ENCODE measurements at regions not wholly inside any gene's neighbourhood (a gene's known extent, or its start where the extent isn't known, plus 50 kb on each side); places are given as distances from the start of the nearest gene placed in this dataset.

GRCh38 chrX:122422547-122422946, 761.5 kb upstream of the GRIA3 start:
- TF ChIP-seq CTCF (IDR thresholded peaks at IDR 0.05; ENCODE audit: low read length) (no peak), EZH2 (optimal IDR thresholded peaks at IDR 0.05; ENCODE audit: low read depth, low read length) (no peak), EZH2phosphoT487 (IDR thresholded peaks at IDR 0.05; ENCODE audit: low read length) (no peak)
- Histone ChIP-seq H3K9me3 (replicated peaks; ENCODE audit: insufficient read depth, low read length) (no peaks in the 10 kb centered on the region), H3K4me1 (ENCODE audit: low read length) (no peaks in the 10 kb centered on the region), H3K9me2 (replicated peaks; ENCODE audit: insufficient read depth, low read length) (no peaks in the 10 kb centered on the region), H3K4me2 (ENCODE audit: low read depth, low read length) (no peak overlapping the region), H3K9ac (ENCODE audit: low read length) (no peak overlapping the region), H3F3A (ENCODE audit: insufficient read depth, low read length) (peaks cover 7% of the 10 kb centered on the region; the same call in 1 of the 2 replicates), H3K79me2 (ENCODE audit: low read length) (no peaks in the 10 kb centered on the region), H2AFZ (ENCODE audit: low read length) (no peak overlapping the region), H3K36me3 (replicated peaks; ENCODE audit: insufficient read depth, low read length) (no peaks in the 10 kb centered on the region), H3K27me3 (replicated peaks; ENCODE audit: insufficient read depth, low read length) (no peaks in the 10 kb centered on the region), H3K4me3 (ENCODE audit: low read length) (no peak overlapping the region), H3K27ac (ENCODE audit: low read length) (no peak overlapping the region), H4K20me1 (ENCODE audit: insufficient read depth, low read length) (no peaks in the 10 kb centered on the region)
- no peak for DNase-seq

- no peaks in the 10 kb centered on the region for H3K9me3 ChIP-seq (replicated peaks; ENCODE audit: insufficient read depth, low read length)
- DNase-seq, result no peak
- no peaks in the 10 kb centered on the region for H3F3A ChIP-seq (ENCODE audit: insufficient read depth, low read length)
- no peaks in the 10 kb centered on the region for H3K79me2 ChIP-seq (ENCODE audit: low read length)
- H4K20me1 ChIP-seq (ENCODE audit: insufficient read depth, low read length), result no peaks in the 10 kb centered on the region
- no peaks in the 10 kb centered on the region for H3K27me3 ChIP-seq (replicated peaks; ENCODE audit: insufficient read depth, low read length)
- no peak for TF ChIP-seq EZH2 (optimal IDR thresholded peaks at IDR 0.05; ENCODE audit: low read depth, low read length)
- no peak for TF ChIP-seq EZH2phosphoT487 (IDR thresholded peaks at IDR 0.05; ENCODE audit: low read length)
- TF ChIP-seq CTCF (IDR thresholded peaks at IDR 0.05; ENCODE audit: low read length), result no peak
- no peaks in the 10 kb centered on the region for H3K36me3 ChIP-seq (replicated peaks; ENCODE audit: insufficient read depth, low read length)
- H3K4me3 ChIP-seq (ENCODE audit: low read length), result no peak overlapping the region
- no peaks in the 10 kb centered on the region for H3K9me2 ChIP-seq (replicated peaks; ENCODE audit: insufficient read depth, low read length)
- H3K4me2 ChIP-seq (ENCODE audit: low read depth, low read length), result no peak overlapping the region
- no peaks in the 10 kb centered on the region for H3K4me1 ChIP-seq (ENCODE audit: low read length)
- no peak overlapping the region for H3K27ac ChIP-seq (ENCODE audit: low read length)
- H2AFZ ChIP-seq (ENCODE audit: low read length), result no peak overlapping the region
- no peak overlapping the region for H3K9ac ChIP-seq (ENCODE audit: low read length)
These were observed 749.1 kb upstream of the GRIA3 start for GRCh38 chrX:122434942-122435341.

GRCh38 chrX:122439831-122440230, 744.2 kb upstream of the GRIA3 start:
- Histone ChIP-seq H3F3A (ENCODE audit: insufficient read depth, low read length) (no peaks in the 10 kb centered on the region), H3K36me3 (replicated peaks; ENCODE audit: insufficient read depth, low read length) (no peaks in the 10 kb centered on the region), H3K9ac (ENCODE audit: low read length) (no peak overlapping the region), H3K4me1 (ENCODE audit: low read length) (no peaks in the 10 kb centered on the region), H3K79me2 (ENCODE audit: low read length) (no peaks in the 10 kb centered on the region), H4K20me1 (ENCODE audit: insufficient read depth, low read length) (no peaks in the 10 kb centered on the region), H3K4me2 (ENCODE audit: low read depth, low read length) (no peak overlapping the region), H3K27me3 (replicated peaks; ENCODE audit: insufficient read depth, low read length) (no peaks in the 10 kb centered on the region), H3K4me3 (ENCODE audit: low read length) (no peak overlapping the region), H3K27ac (ENCODE audit: low read length) (no peak overlapping the region), H3K9me3 (replicated peaks; ENCODE audit: insufficient read depth, low read length) (no peaks in the 10 kb centered on the region), H2AFZ (ENCODE audit: low read length) (no peak overlapping the region), H3K9me2 (replicated peaks; ENCODE audit: insufficient read depth, low read length) (no peaks in the 10 kb centered on the region)
- TF ChIP-seq EZH2 (optimal IDR thresholded peaks at IDR 0.05; ENCODE audit: low read depth, low read length) (no peak), EZH2phosphoT487 (IDR thresholded peaks at IDR 0.05; ENCODE audit: low read length) (no peak), CTCF (IDR thresholded peaks at IDR 0.05; ENCODE audit: low read length) (no peak)
- no peak for DNase-seq
